ENCODE measurements at regions not wholly inside any gene's neighbourhood (a gene's known extent, or its start where the extent isn't known, plus 50 kb on each side); places are given as distances from the start of the nearest gene placed in this dataset.

GRCh38 chr13:31452525-31452924 lies 252.8 kb downstream of the B3GLCT start:
- H3K27me3 ChIP-seq = peaks cover 0 to 8% (median 0%) of the 10 kb centered on the region in 7 donors
- no peaks in the 10 kb centered on the region for H3K36me3 ChIP-seq
- H3K9me3 ChIP-seq = no peaks in the 10 kb centered on the region
- no peak overlapping the region for H3K4me3 ChIP-seq
- H3K4me1 ChIP-seq = no peaks in the 10 kb centered on the region
- TF ChIP-seq, protein P1, sequence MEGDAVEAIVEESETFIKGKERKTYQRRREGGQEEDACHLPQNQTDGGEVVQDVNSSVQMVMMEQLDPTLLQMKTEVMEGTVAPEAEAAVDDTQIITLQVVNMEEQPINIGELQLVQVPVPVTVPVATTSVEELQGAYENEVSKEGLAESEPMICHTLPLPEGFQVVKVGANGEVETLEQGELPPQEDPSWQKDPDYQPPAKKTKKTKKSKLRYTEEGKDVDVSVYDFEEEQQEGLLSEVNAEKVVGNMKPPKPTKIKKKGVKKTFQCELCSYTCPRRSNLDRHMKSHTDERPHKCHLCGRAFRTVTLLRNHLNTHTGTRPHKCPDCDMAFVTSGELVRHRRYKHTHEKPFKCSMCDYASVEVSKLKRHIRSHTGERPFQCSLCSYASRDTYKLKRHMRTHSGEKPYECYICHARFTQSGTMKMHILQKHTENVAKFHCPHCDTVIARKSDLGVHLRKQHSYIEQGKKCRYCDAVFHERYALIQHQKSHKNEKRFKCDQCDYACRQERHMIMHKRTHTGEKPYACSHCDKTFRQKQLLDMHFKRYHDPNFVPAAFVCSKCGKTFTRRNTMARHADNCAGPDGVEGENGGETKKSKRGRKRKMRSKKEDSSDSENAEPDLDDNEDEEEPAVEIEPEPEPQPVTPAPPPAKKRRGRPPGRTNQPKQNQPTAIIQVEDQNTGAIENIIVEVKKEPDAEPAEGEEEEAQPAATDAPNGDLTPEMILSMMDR (IDR thresholded peaks at IDR 0.05) = no peak
- intact Hi-C loops (cut with DNase I) = no loop called here
- ATAC-seq = no peak
- no peak for DNase-seq
- H3K27ac ChIP-seq = no peak overlapping the region
- 93 to 96% methylated on average over 2 of the region's 2 CpGs for WGBS, 2 donors

GRCh38 chr13:31455581-31455980 lies 255.8 kb downstream of the B3GLCT start:
- Histone ChIP-seq H3K27me3 (peaks cover 0 to 6% (median 0%) of the 10 kb centered on the region in 7 donors), H3K36me3 (no peaks in the 10 kb centered on the region), H3K4me1 (no peaks in the 10 kb centered on the region), H3K4me3 (no peak overlapping the region), H3K27ac (no peak overlapping the region), H3K9me3 (no peaks in the 10 kb centered on the region)
- no peak for DNase-seq
- TF ChIP-seq, protein P1 (IDR thresholded peaks at IDR 0.05) = no peak
- ATAC-seq = no peak
- intact Hi-C loops (cut with DNase I) = no loop called here

- no peaks in the 10 kb centered on the region for H3K9me3 ChIP-seq
- TF ChIP-seq, protein P1 (IDR thresholded peaks at IDR 0.05) = no peak
- no peak overlapping the region for H3K4me3 ChIP-seq
- intact Hi-C loops (cut with DNase I) = no loop called here
- ATAC-seq = no peak
- H3K27ac ChIP-seq = no peak overlapping the region
- no peaks in the 10 kb centered on the region for H3K36me3 ChIP-seq
- no peaks in the 10 kb centered on the region for H3K4me1 ChIP-seq
- peaks cover 0 to 4% (median 0%) of the 10 kb centered on the region in 7 donors for H3K27me3 ChIP-seq
- no peak for DNase-seq
Measured at GRCh38 chr13:31456056-31456455, 256.3 kb downstream of the B3GLCT start.

- Histone ChIP-seq H3K27me3 (no peaks in the 10 kb centered on the region), H3K4me3 (no peak overlapping the region), H3K9me3 (no peaks in the 10 kb centered on the region), H3K27ac (no peak overlapping the region), H3K4me1 (no peaks in the 10 kb centered on the region), H3K36me3 (no peaks in the 10 kb centered on the region)
- DNase-seq (no peak), ATAC-seq (no peak)
- WGBS, 2 donors = 78 to 85% methylated on average over 3 of the region's 3 CpGs
- intact Hi-C loops (cut with DNase I) = no loop called here
- TF ChIP-seq, protein P1 (IDR thresholded peaks at IDR 0.05) = no peak
Measured at GRCh38 chr13:31460061-31460460, 260.3 kb downstream of the B3GLCT start.

- TF ChIP-seq, protein P1 (IDR thresholded peaks at IDR 0.05) = no peak
- Histone ChIP-seq H3K27ac (no peak overlapping the region), H3K27me3 (no peaks in the 10 kb centered on the region), H3K9me3 (no peaks in the 10 kb centered on the region), H3K4me3 (no peak overlapping the region), H3K4me1 (no peaks in the 10 kb centered on the region), H3K36me3 (no peaks in the 10 kb centered on the region)
- no peak for ATAC-seq
- intact Hi-C loops (cut with DNase I) = no loop called here
- DNase-seq = no peak
- WGBS, 2 donors = 91% methylated on average over 5 of the region's 5 CpGs
Measured at GRCh38 chr13:31461923-31462322, 262.1 kb downstream of the B3GLCT start.
